GM21367 (cell line): ENCODE measurements at regions not wholly inside any gene's neighbourhood (a gene's known extent, or its start where the extent isn't known, plus 50 kb on each side); places are given as distances from the start of the nearest gene placed in this dataset.

Source experiments
- ATAC-seq: cut with Tn5 transposase; IDR thresholded peaks from one replicate; pipeline ENCODE4 v1.9.1; 2021; ENCODE audit not compliant: unreplicated experiment

DNA sequence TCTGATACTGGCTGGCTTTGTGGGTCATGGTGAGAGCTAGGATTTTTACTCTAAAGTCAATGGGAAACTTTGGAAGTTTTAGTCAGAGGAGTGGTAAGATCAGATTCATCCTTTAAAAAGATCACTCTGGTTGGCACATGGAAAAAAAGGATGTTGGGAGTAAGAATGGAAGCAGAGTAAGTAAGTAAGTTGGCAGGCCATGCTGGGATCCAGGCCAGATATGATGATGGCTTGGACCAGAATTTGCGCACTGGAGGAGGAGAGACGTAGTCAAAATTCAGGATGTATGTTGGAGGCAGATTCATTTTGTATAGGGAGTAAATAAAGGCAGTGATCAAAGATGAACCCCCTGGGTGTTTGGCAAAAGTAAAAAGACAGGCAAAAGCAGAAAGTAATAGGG, 283.3 kb upstream of the THSD7B start:
- ATAC-seq: no peak

DNA sequence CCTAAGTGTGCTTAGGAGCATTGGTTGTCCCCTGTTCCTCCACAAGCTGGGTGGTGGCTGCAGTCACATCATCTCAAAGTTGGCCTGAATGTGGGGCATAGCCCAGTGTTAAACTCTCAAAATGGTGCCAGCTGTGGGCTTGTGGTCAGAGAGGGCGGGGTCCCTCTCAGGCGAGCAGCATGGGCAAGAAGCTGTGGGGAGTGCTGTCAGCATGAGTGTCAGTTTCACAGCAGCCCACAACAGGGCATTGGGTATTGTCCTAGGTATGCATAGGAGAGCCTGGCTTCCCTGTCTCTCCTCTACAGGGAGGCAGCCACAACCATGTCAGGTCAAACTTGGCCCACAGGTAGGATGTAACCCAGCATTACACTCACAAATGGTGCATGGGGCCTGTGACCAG, 285.6 kb upstream of the THSD7B start:
- ATAC-seq: no peak

DNA sequence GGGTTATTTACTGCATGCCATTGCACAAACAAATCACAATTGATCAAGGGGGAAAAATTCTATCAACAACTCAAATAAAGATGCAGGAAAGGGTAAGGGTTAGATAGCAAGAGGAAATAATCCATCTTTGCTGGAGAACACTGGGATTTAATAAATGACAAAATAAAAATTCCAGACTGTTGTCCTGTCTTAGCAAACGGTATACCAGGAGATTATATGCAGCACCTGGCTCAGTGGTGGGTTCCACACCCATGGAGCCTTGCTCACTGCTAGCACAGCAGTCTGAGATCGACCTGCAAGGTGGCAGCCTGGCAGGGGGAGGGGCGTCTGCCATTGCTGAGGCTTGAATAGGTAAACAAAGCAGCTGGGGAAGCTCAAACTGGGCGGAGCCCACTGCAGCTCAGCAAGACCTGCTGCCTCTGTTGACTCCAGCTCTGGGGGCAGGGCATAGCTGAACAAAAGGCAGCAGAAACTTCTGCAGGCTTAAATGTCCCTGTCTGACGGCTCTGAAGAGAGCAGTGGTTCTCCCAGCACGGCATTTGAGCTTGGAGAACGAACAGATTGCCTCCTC, 296.5 kb upstream of the THSD7B start:
- no peak for ATAC-seq

DNA sequence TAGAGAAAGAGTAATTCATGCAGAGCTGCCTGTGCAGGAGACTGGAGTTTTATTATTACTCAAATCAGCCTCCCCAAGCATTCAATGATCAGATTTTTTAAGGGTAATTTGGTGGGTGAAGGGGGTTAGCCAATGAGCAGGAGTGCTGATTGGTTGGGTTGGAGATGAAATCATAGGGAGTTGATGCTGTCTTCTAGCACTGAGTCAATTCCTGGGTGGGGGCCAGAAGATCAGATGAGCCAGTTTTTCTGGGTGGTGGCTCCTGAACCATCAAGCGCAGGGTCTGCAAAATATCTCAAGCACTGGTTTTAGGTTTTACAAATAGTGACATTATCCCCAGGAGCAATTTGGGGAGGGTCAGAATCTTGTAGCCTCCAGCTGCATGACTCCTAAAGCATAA, 312.8 kb upstream of the THSD7B start:
- ATAC-seq: no peak

DNA sequence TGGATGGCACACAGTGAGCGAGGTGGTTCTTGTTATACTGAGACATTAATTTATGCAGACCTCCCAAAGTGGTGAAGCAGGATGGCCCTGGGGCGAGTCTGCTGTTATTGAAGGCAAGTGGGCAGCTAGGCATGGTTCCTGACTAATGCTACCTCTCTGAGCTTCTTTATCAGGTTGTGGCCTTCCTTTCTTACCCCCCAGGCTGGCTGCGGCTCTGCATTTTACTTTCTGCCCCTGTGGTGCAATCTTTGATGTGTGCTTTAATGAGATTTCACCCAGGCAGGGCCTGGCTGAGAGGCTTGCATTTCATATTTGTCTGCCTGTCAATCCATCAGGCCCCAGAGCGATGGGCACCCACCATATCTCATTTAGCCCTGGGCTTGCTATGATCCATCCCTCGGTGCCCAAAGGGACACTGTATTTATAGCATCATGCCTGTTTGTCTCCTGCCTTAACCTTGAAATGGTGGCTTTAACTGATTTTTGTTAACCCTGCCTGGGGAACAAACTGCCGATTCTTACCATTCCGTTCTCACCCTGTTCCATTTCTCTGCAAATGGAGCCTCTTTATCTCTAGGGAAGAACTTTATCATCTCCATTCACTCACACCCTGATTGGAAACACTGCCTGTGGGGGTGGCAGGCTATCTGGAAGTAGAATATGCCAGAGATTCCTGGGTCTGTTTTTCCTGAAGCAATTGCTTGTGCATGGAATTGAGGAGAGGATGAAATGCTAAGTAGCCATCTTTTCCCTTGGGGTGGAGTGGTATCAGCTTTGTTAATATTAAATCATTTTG, 316.2 kb upstream of the THSD7B start:
- no peak for ATAC-seq

DNA sequence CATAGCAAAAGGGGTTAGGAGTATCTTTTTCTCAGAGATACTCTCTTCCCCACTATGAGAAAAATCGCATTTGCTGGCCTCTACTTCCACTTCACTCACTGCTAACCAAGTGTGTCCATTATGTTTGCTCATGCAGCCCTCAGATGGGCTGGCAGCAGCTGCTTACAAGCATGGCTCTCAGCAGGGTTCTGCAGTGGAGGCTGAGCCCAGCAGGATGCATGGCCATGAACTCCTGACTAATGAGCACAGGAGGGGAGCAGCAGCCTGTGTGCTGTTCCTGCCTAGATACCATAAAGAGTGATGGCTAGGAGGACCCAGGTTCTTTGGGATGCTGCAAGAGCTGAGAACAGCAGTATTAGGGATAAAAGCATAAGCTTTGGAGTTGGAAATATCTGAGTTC, 316.9 kb upstream of the THSD7B start:
- no peak for ATAC-seq

DNA sequence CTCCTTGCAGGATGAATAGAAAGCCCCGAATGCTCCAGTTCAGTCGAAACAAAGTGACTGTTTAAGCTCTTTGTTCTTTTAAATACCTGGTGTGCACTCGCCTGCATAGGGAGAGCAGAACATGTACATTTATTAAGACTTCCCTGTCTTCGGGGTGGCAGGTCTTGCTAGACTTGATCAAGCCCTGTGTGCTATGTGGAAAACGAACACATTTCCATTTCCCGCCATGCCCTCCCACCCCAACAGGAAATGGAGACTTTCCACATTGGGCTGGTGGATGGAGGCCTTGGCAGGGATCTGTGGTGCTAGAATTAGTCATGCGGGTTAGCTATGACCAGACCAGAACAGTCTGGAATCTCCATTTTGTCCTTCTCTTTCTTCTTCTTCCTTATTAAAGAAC, 321.0 kb upstream of the THSD7B start:
- ATAC-seq: no peak

DNA sequence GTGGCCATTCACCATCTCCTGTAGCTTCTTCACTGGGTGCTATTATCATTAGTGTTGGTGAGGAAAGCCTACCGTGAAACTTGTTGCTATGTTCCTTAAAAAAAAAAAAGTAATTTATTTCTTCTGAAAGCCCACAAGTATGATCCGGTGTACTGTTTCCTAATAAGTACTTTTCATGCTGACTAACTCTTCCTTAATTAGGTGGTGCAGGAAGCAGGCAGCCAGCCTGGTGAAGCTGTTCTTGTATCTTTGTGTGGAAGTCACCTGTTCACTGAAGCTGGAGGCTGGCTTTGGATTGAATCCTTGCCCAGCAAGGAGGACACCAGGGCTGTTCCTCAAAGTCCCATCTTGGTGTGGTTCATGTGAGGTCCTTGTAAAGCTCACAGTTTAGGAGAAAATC, 321.7 kb upstream of the THSD7B start:
- no peak for ATAC-seq

DNA sequence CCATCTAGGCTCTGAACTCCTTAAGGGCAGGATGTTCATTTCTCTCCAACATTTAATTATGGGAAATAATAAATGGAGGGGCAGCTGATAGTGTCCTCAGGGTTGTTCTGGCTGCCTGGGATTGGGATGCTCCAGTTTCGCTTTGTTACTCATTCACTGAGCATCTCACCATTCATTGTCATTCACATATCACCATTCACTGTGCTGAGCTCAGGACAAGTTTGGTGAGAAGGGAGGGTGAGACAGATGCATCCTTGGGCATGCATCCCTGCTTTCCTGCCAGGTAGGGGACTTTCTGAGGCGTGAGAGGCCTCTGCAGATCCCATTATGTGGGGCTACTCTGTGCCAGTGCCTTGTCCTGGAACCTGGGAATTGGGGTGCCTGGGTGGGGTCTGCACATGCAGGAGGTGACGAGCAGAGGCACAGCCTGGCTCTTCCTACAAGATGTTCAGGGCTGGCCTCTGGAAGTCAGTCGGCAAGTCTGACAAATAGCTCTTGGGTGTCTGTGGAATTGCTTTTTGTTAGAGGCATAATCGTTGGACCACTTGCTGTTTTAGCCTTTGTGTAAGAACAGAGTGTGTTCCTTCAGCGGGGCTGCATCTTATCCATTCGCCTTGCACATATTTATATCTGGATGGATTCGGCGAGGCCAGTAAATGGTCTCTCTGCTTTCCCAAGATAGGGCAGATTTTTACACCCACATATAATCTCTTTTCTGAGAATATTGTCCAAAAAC, 323.2 kb upstream of the THSD7B start:
- no peak for ATAC-seq

DNA sequence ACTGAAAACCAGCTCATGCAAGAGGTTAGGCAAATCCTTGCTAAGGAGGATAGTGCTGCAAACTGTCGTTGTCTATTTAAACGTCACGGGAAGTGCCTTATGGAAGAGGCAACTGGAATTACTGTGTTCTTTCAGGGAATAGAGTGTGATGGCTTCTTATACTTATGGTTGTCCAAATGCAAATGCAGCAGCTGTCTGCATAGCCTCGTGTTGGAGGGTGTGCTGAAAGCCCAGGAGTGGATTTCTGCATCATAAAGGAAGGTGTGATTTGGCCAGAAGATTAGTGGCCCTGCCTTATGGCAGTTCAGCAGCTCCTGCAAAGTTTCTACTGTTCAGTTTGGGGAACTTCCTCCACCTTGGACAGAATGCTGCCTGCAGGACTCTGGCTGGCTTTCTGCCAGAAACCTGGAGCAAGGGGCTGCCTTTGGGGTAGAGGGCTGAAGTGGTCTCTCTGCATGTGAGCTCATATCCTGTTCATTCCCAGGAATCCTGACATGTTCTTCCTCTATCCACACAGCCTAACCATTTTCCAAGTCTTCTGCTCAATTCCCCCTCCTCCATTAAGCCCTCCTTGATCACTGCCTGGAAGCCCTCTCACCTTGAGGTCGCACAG, 321.2 kb upstream of the CXCR4 start:
- ATAC-seq: no peak

DNA sequence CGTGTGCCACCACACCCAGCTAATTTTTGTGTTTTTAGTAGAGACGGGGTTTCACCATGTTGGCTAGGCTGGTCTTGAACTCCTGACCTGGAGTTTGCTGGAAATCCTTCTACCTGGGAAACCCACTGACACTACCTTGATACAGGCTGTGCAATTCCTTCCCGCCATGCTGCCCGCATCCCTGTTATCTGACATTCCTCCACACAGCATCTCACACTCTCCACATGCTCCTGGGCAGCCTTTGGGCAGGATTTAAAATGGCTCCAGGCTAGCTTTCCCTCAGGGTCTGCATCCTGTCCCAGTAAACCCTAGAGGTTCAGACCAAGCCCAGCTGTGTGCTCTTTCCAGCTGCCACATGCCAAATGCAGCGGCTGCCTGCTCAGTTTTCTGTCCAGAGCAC, 319.5 kb upstream of the CXCR4 start:
- no peak for ATAC-seq

DNA sequence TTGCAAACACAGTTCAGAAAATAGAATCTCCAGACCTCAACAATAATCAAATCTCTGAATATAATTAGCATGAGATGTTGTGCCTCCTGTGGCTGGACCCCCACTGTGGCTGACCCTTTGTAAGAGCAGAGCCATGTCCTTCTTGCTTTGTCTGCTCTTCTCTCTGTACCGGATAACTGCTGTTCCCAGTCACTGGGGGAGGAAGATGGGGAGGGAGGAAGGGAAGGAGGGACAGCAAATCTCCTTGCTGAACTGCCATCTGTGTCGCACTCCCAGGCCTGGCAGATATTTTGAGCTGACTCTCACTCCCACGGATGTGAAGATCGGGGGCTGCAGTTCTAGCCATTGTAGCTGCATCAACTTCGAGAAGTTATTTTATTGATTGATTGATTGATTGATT, 319.0 kb upstream of the CXCR4 start:
- no peak for ATAC-seq

DNA sequence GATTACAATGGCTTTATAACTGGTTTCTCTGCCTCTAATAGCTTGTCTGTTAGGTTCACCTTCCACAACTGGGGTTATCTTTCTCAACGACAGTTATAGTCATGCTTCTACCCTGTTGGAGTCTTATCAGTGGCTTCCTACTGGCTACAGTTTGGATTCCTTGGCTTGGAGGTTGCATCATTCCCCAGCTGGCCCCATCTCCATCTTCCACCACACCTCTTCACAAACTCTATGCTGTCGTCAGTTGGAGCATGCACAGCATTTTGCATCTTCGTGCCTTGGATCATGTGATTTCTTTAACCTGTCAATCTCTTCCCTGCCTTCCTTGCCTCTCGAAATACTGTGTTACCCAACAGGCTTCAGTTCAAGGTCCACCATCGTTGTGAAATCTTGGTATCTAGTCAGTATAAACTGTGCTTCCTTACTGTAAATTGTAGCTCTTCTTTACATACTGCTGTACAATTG, 316.3 kb upstream of the CXCR4 start:
- no peak for ATAC-seq

DNA sequence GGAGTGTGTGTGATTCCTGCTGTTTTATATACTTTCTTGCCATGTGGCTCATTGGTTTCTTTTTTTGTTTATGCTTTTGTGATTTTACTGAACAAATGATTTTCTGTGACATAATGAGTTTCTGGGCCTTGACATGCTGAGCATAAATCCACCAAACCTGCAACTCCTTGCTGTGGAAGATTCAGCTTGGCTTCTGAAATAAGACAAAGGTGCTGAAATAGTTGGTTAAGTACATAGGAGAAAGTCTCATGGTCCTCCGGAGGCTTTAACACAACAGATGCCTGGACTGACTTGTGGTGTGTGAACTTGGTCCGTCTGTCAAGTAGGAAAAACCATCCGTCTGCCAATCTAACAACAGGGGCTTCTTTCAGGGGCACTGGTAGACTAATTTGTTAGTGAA, 315.3 kb upstream of the CXCR4 start:
- ATAC-seq: no peak

DNA sequence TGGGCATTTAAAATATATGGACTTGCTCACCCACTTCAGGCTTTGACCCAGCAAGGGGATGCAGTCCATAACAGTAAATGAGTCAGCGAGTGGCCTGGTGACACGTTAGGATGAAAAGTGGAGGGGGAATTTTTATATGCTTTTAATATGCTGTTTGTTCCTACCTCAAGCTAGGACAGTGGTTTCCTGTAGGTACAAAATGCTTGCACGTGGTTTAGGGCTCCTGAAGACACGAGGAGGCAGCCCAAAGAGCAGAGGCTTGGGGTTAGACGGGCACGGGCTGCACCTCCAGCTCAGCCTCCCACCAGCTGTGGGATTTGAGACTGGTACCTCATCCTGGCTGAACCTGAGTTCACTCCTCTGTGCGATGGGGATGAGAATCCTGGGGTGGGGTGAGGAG, 306.2 kb upstream of the CXCR4 start:
- no peak for ATAC-seq

DNA sequence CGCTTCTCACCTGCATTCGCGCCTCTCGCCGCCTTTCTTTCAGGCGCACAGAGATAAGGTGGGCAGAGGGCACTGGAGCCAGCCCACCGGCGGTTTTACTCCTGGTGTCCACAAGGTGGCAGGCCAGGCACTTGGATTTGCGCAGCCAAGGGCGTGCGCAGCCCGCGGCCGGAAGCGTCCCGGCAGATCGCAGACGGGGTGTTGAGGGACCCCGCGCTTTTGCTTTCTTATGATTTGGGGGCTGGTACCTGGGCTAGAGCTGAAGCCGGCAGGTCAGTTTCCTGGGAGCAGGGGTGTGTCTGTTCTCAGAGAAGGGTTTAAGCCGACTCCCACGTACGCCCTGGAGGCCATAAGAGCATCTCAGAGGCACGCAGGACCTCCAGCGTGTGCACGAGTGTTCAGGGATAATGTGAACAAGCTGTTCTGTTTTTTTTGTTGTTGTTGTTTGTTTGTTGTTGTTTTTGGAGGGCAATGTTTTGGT, 305.6 kb upstream of the CXCR4 start:
- ATAC-seq: peak; percentile 100

DNA sequence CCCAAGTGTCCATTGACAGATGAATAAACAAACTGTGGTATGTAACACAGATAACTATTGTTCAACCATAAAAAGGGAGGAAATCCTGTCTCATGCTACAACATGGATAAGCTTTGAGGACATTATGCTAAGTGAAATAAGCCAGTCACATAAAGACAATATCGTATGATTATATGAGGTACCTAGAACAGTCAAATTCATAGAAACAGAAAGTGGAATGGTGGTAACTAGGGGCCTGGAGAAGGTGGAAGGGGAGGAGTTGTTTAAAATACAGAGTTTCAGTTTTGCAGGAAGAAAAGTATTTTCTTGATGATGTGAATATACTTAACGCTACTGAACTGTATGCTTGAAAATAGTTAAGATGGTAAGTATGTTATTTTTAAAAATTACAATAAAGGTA, 304.6 kb upstream of the CXCR4 start:
- ATAC-seq: no peak

DNA sequence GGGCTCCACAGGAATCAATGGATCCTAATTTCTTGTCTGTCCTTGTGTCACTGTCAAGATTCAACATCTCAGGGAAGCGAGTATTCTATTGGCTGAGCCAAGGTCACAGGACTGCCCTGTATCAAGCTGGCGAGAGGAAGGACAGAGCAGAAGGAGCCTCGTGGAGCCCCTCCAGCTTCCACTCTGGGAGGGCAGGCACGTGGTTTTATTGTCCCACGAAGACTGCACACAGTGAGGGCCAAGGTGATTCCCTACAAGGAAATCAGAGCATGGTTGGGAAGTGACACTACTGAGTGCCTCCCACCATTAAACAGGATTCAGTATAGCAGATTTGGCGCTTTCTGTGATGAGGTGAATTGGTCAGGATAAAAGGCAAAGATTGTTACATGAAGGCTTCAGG, 302.4 kb upstream of the CXCR4 start:
- ATAC-seq: no peak

DNA sequence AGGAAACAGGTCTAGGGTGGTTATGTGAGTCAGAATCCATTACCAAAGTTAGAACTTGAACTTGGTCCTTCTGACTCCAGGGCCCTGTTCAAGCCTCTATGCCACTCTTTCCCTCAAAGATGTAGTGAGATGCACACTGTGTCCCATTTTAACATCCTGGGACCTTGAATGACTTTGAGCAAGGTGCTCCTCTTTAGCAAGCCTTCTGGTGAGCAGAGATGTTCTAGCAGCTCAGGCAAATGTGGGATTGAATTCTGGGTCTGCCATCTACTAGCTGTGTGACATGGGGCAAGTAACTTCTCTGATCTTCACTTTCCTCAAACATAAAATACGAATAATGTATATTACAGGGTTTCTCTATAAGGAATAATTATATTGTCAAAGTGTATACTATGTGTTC, 294.0 kb upstream of the CXCR4 start:
- ATAC-seq: no peak

DNA sequence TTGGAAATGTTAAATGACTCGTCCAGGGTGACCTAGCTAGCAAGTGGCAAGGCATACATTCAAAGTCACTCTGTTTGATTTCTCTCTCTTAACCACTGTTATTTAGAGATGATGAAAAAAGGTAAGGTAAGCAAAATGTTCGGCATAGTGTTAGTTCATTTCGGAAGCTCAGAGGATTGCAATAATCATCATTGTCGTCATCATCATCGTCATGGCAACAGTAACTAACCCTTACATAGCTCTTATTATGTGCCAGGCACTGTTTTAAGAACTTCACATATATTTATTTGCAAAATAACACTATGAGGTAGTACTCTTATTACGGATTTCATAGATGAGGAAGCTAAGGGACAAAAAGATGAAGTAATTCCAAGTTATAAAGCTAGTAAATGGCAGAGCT, 292.7 kb upstream of the CXCR4 start:
- no peak for ATAC-seq

DNA sequence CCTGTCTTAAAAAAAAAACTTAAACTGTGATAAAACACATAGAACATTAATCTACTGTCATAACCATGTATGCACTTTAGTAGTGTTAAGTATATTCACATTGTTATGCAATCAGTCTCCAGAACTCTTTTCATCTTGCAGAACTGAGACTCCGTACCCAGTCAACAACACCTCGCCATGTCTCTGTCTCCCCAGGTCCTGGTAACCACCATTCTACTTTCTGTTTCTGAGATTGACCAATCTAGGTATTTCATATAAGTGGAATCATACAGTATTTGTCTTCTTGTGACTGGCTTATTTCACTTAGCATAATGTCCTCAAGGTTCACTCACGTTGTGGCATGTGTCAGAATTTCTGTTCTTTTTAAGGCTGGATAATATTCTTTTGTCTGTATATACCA, 290.8 kb upstream of the CXCR4 start:
- ATAC-seq: no peak

DNA sequence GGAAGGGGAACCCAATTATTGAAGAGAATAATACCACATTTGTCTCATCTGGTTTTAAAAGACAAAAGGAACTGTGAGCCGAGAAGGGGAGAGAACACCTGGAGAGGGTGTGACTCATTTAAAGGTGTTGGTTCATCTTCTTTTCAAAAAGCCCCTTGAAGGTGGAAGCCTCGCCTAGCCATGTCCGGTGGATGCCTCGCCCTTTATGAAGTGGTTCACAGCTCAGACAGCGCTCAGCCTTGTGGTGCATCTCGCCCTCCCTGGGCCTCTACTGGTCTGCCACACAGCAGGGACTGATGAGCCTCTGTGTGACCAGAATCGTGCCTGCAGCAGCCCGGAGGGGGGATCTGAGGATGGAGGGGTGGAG, 290.0 kb upstream of the CXCR4 start:
- ATAC-seq: no peak
